T-cell (primary cell): ENCODE measurements at regions not wholly inside any gene's neighbourhood (a gene's known extent, or its start where the extent isn't known, plus 50 kb on each side); places are given as distances from the start of the nearest gene placed in this dataset.
"Not testable (repeated sequence)": the region's sequence is repeated elsewhere in the genome, so short reads cannot be mapped to it uniquely, and the experiment has no call there.

Source experiments
- ATAC-seq, 4 experiments: fragments of 200-7000 bp in 3 of 4; fragments of 150-1000 bp in 1 of 4; cut with Tn5 transposase; replicated peaks in 1 of 4; 1 replicate in 3 of 4; 2 replicates in 1 of 4; pipeline ENCODE4 v1.10.0; 2021; ENCODE audit warnings: moderate library complexity in 3 of 4, mild to moderate bottlenecking in 2 of 4, moderate number of reproducible peaks in 1 of 4
- CTCF ChIA-PET, 2 donors: fragments of 300-600 bp; sonication (Branson Sonifier 250); formaldehyde crosslinking; loops; one replicate each; lab custom pipeline; 2022; ENCODE audit warnings: antibody characterized with exemption in 2 of 2; lab: Charles Lee
- POLR2A ChIA-PET, 2 donors: fragments of 300-600 bp; sonication (Branson Sonifier 250); formaldehyde crosslinking; loops; one replicate each; lab custom pipeline; 2022; ENCODE audit warnings: antibody characterized with exemption in 2 of 2; lab: Charles Lee
- DNase-seq, 35 experiments: peaks; one replicate each; pipeline versions ENCODE4 v3.0.0 to v3.0.0-alpha.2; 2013 to 2023
- H3K27ac ChIP-seq: one replicate; pipeline ENCODE4 v1.5.1; 2013; ENCODE audit warnings: low read length
- H3K27me3 ChIP-seq, 2 experiments: replicated peaks in 1 of 2; 1 replicate in 1 of 2; 2 replicates in 1 of 2; pipeline versions ENCODE4 v1.6.1 to v1.7.0; 2013; ENCODE audit warnings: low read length in 1 of 2, mixed read lengths in 1 of 2; ENCODE audit not compliant: control insufficient read depth in 2 of 2, insufficient read depth in 2 of 2; ENCODE audit errors: extremely low read depth in 1 of 2
- H3K36me3 ChIP-seq, 2 donors: 1 replicate in 1 of 2; 2 replicates in 1 of 2; pipeline versions ENCODE4 v1.6.1 to v1.7.0; 2013; ENCODE audit warnings: low read length in 1 of 2; ENCODE audit not compliant: control insufficient read depth in 2 of 2, insufficient read depth in 1 of 2; ENCODE audit errors: extremely low read depth in 1 of 2
- H3K4me1 ChIP-seq, 2 experiments: 1 replicate in 1 of 2; 2 replicates in 1 of 2; pipeline versions ENCODE4 v1.6.1 to v1.7.0; 2013; ENCODE audit warnings: low read length in 2 of 2, mixed read lengths in 1 of 2; ENCODE audit not compliant: insufficient read depth in 2 of 2, control insufficient read depth in 1 of 2; ENCODE audit errors: extremely low read depth in 1 of 2
- H3K4me3 ChIP-seq, 2 donors: 1 replicate in 1 of 2; 2 replicates in 1 of 2; pipeline versions ENCODE4 v1.5.1 to v1.7.0; 2013; ENCODE audit warnings: mild to moderate bottlenecking in 2 of 2, low read length in 1 of 2, moderate library complexity in 1 of 2; ENCODE audit not compliant: control insufficient read depth in 1 of 2; ENCODE audit errors: extremely low read depth in 1 of 2
- H3K9me3 ChIP-seq: 2 replicates; pipeline ENCODE4 v1.7.0; 2013
- H3K27ac Mint-ChIP-seq, 2 donors: one replicate each; pipeline ENCODE4 v1.8.0; 2020 to 2021; ENCODE audit warnings: mild to moderate bottlenecking in 2 of 2, mixed read lengths in 2 of 2
- H3K27me3 Mint-ChIP-seq, 2 donors: one replicate each; pipeline ENCODE4 v1.8.0; 2021 to 2022; ENCODE audit warnings: mixed read lengths in 2 of 2
- H3K36me3 Mint-ChIP-seq: one replicate; pipeline ENCODE4 v1.8.0; 2021; ENCODE audit warnings: mixed read lengths
- H3K4me1 Mint-ChIP-seq, 3 donors: one replicate each; pipeline ENCODE4 v1.8.0; 2020 to 2022; ENCODE audit warnings: mixed read lengths in 3 of 3, mild to moderate bottlenecking in 1 of 3
- H3K4me3 Mint-ChIP-seq, 3 donors: one replicate each; pipeline ENCODE4 v1.8.0; 2020 to 2022; ENCODE audit warnings: mild to moderate bottlenecking in 3 of 3, mixed read lengths in 3 of 3, moderate library complexity in 3 of 3
- H3K9me3 Mint-ChIP-seq, 3 donors: one replicate each; pipeline ENCODE4 v1.8.0; 2020 to 2022; ENCODE audit warnings: mixed read lengths in 3 of 3
- WGBS: methylation state at CpG from one replicate; pipeline ENCODE4 v1.1.5; 2013; ENCODE audit warnings: missing lambda C conversion rate; ENCODE audit not compliant: insufficient coverage; 5-methylcytosine and 5-hydroxymethylcytosine counted together

DNA sequence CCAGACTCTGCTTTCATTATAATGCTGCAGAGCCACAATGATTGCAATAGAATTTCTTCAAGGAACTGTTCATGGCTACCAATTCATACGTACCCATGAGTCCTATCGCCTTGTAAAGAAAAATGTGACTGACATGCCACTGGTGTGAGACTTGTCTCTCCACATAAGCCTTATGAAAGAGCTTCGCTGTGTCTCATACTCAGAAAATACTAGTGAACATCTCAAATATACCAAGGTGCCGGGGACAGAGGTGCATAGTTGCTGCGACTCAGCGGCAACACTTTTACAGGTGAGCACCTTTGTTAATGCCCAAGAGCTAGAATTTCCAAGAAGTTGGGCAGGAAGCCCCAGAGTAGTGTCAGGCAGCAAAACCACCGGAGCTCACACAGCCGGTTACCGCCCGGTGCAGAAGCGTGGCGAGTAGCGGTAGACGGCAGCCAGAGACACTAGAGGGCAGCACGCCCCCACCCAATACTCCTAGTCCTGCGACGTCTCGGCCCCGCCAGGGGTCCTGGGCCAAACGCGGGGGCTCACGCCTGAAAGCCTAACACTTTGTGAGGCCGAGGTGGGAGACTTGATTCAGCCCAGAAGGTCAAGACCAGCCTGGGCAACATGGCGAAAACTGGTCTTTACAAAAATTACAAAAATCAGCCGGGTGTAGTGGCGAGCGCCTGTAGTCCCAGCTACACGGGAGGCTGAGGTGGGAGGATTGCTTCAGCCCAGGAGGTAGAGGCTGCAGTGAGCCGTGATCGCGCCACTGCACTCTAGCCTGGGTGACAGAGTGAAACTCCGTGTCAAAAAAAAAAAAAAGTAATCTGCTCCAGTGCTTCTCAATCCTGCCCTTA is 50.5 kb upstream of the CCL21 start:
- CTCF ChIA-PET: not testable (repeated sequence)

More for the DNA sequence above, 50.5 kb upstream of the CCL21 start:
- H3K27ac ChIP-seq, H3K4me3 ChIP-seq, H3K4me1 Mint-ChIP-seq, H3K27ac Mint-ChIP-seq, H3K36me3 Mint-ChIP-seq, H3K36me3 ChIP-seq, H3K9me3 ChIP-seq, H3K4me1 ChIP-seq, H3K9me3 Mint-ChIP-seq, H3K4me3 Mint-ChIP-seq: not testable (repeated sequence)
- WGBS: 33% methylated on average over 19 of the region's 32 CpGs
- DNase-seq (peak in 24 of 35 experiments; percentile 2 to 39 (median 16)), ATAC-seq (peak; percentile 64 to 77 (median 70))
- peaks cover 3 to 32% of the 10 kb centered on the region in 2 experiments for H3K27me3 ChIP-seq
- peaks cover 26 to 49% of the 10 kb centered on the region in 2 donors for H3K27me3 Mint-ChIP-seq
- POLR2A ChIA-PET: interaction anchor here in 1 of 2 donors (0.6 kb wide), 1 partner anchor 1082 kb away, joined by 3 read pairs; no protein-coding TSS in a partner anchor
